Ammon's horn (tissue), 1 donor: ENCODE measurements at regions not wholly inside any gene's neighbourhood (a gene's known extent, or its start where the extent isn't known, plus 50 kb on each side); places are given as distances from the start of the nearest gene placed in this dataset.

Experiments
- DNase-seq: peaks from one replicate; pipeline ENCODE4 v3.0.0-alpha.2; 2016; ENCODE audit warnings: low spot score

GRCh38 chr2:6780765-6781274 is 84.9 kb downstream of the CMPK2 start:
- peak; percentile 70 for DNase-seq

GRCh38 chr2:6782517-6783237 is 83.0 kb downstream of the CMPK2 start:
- no peak for DNase-seq

GRCh38 chr2:6783238-6783614 is 82.5 kb downstream of the CMPK2 start:
- no peak for DNase-seq

GRCh38 chr2:6784291-6784690 is 81.4 kb downstream of the CMPK2 start:
- DNase-seq, result no peak

- no peak for DNase-seq
Observed at GRCh38 chr2:6785493-6785892, 80.2 kb downstream of the CMPK2 start.

- no peak for DNase-seq
Observed at GRCh38 chr2:6787376-6787775, 78.3 kb downstream of the CMPK2 start.

GRCh38 chr2:6788614-6789013 is 77.1 kb downstream of the CMPK2 start:
- DNase-seq, result no peak

- no peak for DNase-seq
Observed at GRCh38 chr2:6789559-6790138, 76.1 kb downstream of the CMPK2 start.

- no peak for DNase-seq
Observed at GRCh38 chr2:6791682-6792081, 74.0 kb downstream of the CMPK2 start.

- no peak for DNase-seq
Observed at GRCh38 chr2:6792883-6793282, 72.8 kb downstream of the CMPK2 start.

GRCh38 chr2:6793371-6793770 is 72.3 kb downstream of the CMPK2 start:
- no peak for DNase-seq

GRCh38 chr2:6793913-6794312 is 71.8 kb downstream of the CMPK2 start:
- no peak for DNase-seq

- no peak for DNase-seq
Observed at GRCh38 chr2:6794448-6794847, 71.3 kb downstream of the CMPK2 start.
